Naive thymus-derived CD4-positive, alpha-beta T cell (primary cell): ENCODE measurements at regions not wholly inside any gene's neighbourhood (a gene's known extent, or its start where the extent isn't known, plus 50 kb on each side); places are given as distances from the start of the nearest gene placed in this dataset.
A peak's percentile ranks its signal among the peaks of the same experiment; 100 is the strongest.

Experiments
- ATAC-seq: fragments of 150-1000 bp; cut with Tn5 transposase; 2 replicates; pipeline ENCODE4 v1.10.0; 2021; ENCODE audit warnings: mild to moderate bottlenecking, moderate library complexity
- CTCF ChIA-PET: fragments of 350-600 bp; sonication (Branson Sonifier 250); formaldehyde crosslinking; loops from one replicate; lab custom pipeline; 2021; ENCODE audit warnings: antibody characterized with exemption; lab: Charles Lee
- POLR2A ChIA-PET: fragments of 350-600 bp; sonication (Branson Sonifier 250); formaldehyde crosslinking; loops from one replicate; lab custom pipeline; 2021; ENCODE audit warnings: antibody characterized with exemption, inconsistent platforms; lab: Charles Lee
- DNase-seq, 9 donors: peaks; one replicate each; pipeline versions ENCODE4 v3.0.0 to v3.0.0-alpha.2; 2020 to 2022; ENCODE audit warnings: mixed read lengths in 1 of 9
- H3K27ac ChIP-seq: one replicate; pipeline ENCODE4 v1.7.0; 2013; ENCODE audit warnings: mild to moderate bottlenecking, low read depth, low read length, moderate library complexity
- H3K27me3 ChIP-seq, 2 donors: one replicate each; pipeline ENCODE4 v1.7.0; 2013; ENCODE audit warnings: low read length in 2 of 2, mild to moderate bottlenecking in 2 of 2, moderate library complexity in 2 of 2; ENCODE audit not compliant: control insufficient read depth in 2 of 2, insufficient read depth in 2 of 2
- H3K36me3 ChIP-seq, 3 experiments: 1 replicate in 2 of 3; 2 replicates in 1 of 3; pipeline ENCODE4 v1.7.0; 2013; ENCODE audit warnings: low read length in 3 of 3, mild to moderate bottlenecking in 3 of 3, moderate library complexity in 1 of 3; ENCODE audit not compliant: insufficient read depth in 3 of 3, control insufficient read depth in 2 of 3
- H3K4me1 ChIP-seq, 2 donors: one replicate each; pipeline ENCODE4 v1.7.0; 2013; ENCODE audit warnings: low read length in 2 of 2, mild to moderate bottlenecking in 2 of 2, moderate library complexity in 1 of 2; ENCODE audit not compliant: control insufficient read depth in 2 of 2, insufficient read depth in 2 of 2
- H3K4me3 ChIP-seq: 2 replicates; pipeline ENCODE4 v1.7.0; 2013; ENCODE audit warnings: mild to moderate bottlenecking, low read length
- H3K9me3 ChIP-seq, 3 experiments: 1 replicate in 2 of 3; 2 replicates in 1 of 3; pipeline ENCODE4 v1.7.0; 2013; ENCODE audit warnings: low read length in 3 of 3; ENCODE audit not compliant: control insufficient read depth in 2 of 3
- H3K27ac Mint-ChIP-seq, 9 donors: one replicate each; pipeline ENCODE4 v1.8.0; 2020 to 2022; ENCODE audit warnings: mixed read lengths in 9 of 9, mild to moderate bottlenecking in 8 of 9, moderate library complexity in 5 of 9, inconsistent platforms in 2 of 9
- H3K27me3 Mint-ChIP-seq, 5 donors: one replicate each; pipeline ENCODE4 v1.8.0; 2021 to 2022; ENCODE audit warnings: mixed read lengths in 5 of 5, mild to moderate bottlenecking in 1 of 5
- H3K36me3 Mint-ChIP-seq, 5 donors: one replicate each; pipeline ENCODE4 v1.8.0; 2020 to 2022; ENCODE audit warnings: mixed read lengths in 5 of 5, mild to moderate bottlenecking in 3 of 5, inconsistent platforms in 1 of 5
- H3K4me1 Mint-ChIP-seq, 7 donors: one replicate each; pipeline ENCODE4 v1.8.0; 2020 to 2022; ENCODE audit warnings: mixed read lengths in 7 of 7, mild to moderate bottlenecking in 3 of 7, inconsistent platforms in 1 of 7
- H3K4me3 Mint-ChIP-seq, 10 donors: one replicate each; pipeline ENCODE4 v1.8.0; 2020 to 2022; ENCODE audit warnings: mild to moderate bottlenecking in 10 of 10, mixed read lengths in 10 of 10, moderate library complexity in 6 of 10, inconsistent platforms in 2 of 10
- H3K9me3 Mint-ChIP-seq, 11 donors: one replicate each; pipeline ENCODE4 v1.8.0; 2020 to 2022; ENCODE audit warnings: mixed read lengths in 11 of 11, mild to moderate bottlenecking in 4 of 11, inconsistent platforms in 1 of 11, moderate library complexity in 1 of 11
- intact Hi-C, 2 donors: fragments of 100-400 bp; cut with micrococcal nuclease; formaldehyde crosslinking; loops; one replicate each; pipeline ENCODE4 v1.15.1; 2023

- H3K27ac Mint-ChIP-seq: no peak overlapping the region
- Histone ChIP-seq H3K9me3 (no peaks in the 10 kb centered on the region), H3K4me3 (no peak overlapping the region), H3K4me1 (no peaks in the 10 kb centered on the region), H3K27ac (no peak overlapping the region), H3K36me3 (no peaks in the 10 kb centered on the region), H3K27me3 (no peaks in the 10 kb centered on the region)
- H3K4me1 Mint-ChIP-seq: peaks cover 0 to 2% (median 0%) of the 10 kb centered on the region in 7 donors
- ChIA-PET CTCF (no interaction called here), POLR2A (no interaction called here)
- H3K27me3 Mint-ChIP-seq: peaks cover 0 to 12% (median 3%) of the 10 kb centered on the region in 5 donors
- ATAC-seq (no peak), DNase-seq (no peak)
- peaks cover 0 to 2% (median 0%) of the 10 kb centered on the region in 5 donors for H3K36me3 Mint-ChIP-seq
- H3K9me3 Mint-ChIP-seq: peaks cover 0 to under 1% (median 0%) of the 10 kb centered on the region in 11 donors
- intact Hi-C loops: no loop called here
- no peak overlapping the region for H3K4me3 Mint-ChIP-seq
Measured at GRCh38 chr5:143755966-143756365, 56.0 kb upstream of the HMHB1 start.

GRCh38 chr5:143752165-143752850, 59.7 kb upstream of the HMHB1 start:
- Mint-ChIP-seq H3K36me3 (peaks cover 0 to under 1% (median 0%) of the 10 kb centered on the region in 5 donors), H3K27ac (no peak overlapping the region), H3K4me3 (no peak overlapping the region), H3K27me3 (peaks cover 0 to 18% (median 5%) of the 10 kb centered on the region in 5 donors), H3K9me3 (peaks cover 0 to 3% (median 0%) of the 10 kb centered on the region in 11 donors), H3K4me1 (peaks cover 0 to 2% (median 0%) of the 10 kb centered on the region in 7 donors)
- H3K4me3 ChIP-seq: no peak overlapping the region
- no peak overlapping the region for H3K27ac ChIP-seq
- CTCF ChIA-PET: no interaction called here
- no peaks in the 10 kb centered on the region for H3K4me1 ChIP-seq
- POLR2A ChIA-PET: no interaction called here
- ATAC-seq: no peak
- no peak for DNase-seq
- intact Hi-C loops: no loop called here
- H3K9me3 ChIP-seq: no peaks in the 10 kb centered on the region
- no peaks in the 10 kb centered on the region for H3K27me3 ChIP-seq
- H3K36me3 ChIP-seq: no peaks in the 10 kb centered on the region

- POLR2A ChIA-PET: no interaction called here
- peaks cover 0 to 2% (median 0%) of the 10 kb centered on the region in 7 donors for H3K4me1 Mint-ChIP-seq
- peak overlapping the region in 1 of 9 donors; percentile 48 for H3K27ac Mint-ChIP-seq
Measured at GRCh38 chr5:143751342-143751741, 60.6 kb upstream of the HMHB1 start.

GRCh38 chr5:143749581-143750205, 62.3 kb upstream of the HMHB1 start:
- peaks cover 0 to 18% (median 5%) of the 10 kb centered on the region in 5 donors for H3K27me3 Mint-ChIP-seq
- Histone ChIP-seq H3K9me3 (no peaks in the 10 kb centered on the region), H3K4me3 (no peak overlapping the region), H3K27me3 (no peaks in the 10 kb centered on the region), H3K4me1 (no peaks in the 10 kb centered on the region), H3K36me3 (no peaks in the 10 kb centered on the region), H3K27ac (no peak overlapping the region)
- ChIA-PET CTCF (no interaction called here), POLR2A (no interaction called here)
- H3K36me3 Mint-ChIP-seq: no peaks in the 10 kb centered on the region
- H3K9me3 Mint-ChIP-seq: peaks cover 0 to 3% (median 0%) of the 10 kb centered on the region in 11 donors
- no peak overlapping the region for H3K27ac Mint-ChIP-seq
- no peak for DNase-seq
- peaks cover 0 to 2% (median 0%) of the 10 kb centered on the region in 7 donors for H3K4me1 Mint-ChIP-seq
- no peak for ATAC-seq
- no peak overlapping the region for H3K4me3 Mint-ChIP-seq
- intact Hi-C loops: no loop called here

More at GRCh38 chr5:143751342-143751741, 60.6 kb upstream of the HMHB1 start:
- H3K9me3 ChIP-seq: no peaks in the 10 kb centered on the region
- intact Hi-C loops: no loop called here
- DNase-seq: no peak
- H3K9me3 Mint-ChIP-seq: peaks cover 0 to 3% (median 0%) of the 10 kb centered on the region in 11 donors
- H3K4me3 ChIP-seq: no peak overlapping the region
- H3K27me3 Mint-ChIP-seq: peaks cover 0 to 18% (median 5%) of the 10 kb centered on the region in 5 donors
- H3K36me3 Mint-ChIP-seq: no peaks in the 10 kb centered on the region
- H3K27me3 ChIP-seq: no peaks in the 10 kb centered on the region
- H3K36me3 ChIP-seq: no peaks in the 10 kb centered on the region
- no peak overlapping the region for H3K4me3 Mint-ChIP-seq
- CTCF ChIA-PET: no interaction called here
- H3K27ac ChIP-seq: no peak overlapping the region
- no peaks in the 10 kb centered on the region for H3K4me1 ChIP-seq
- no peak for ATAC-seq

- Histone ChIP-seq H3K27ac (no peak overlapping the region), H3K4me1 (no peaks in the 10 kb centered on the region), H3K36me3 (no peaks in the 10 kb centered on the region), H3K4me3 (no peak overlapping the region), H3K27me3 (no peaks in the 10 kb centered on the region), H3K9me3 (no peaks in the 10 kb centered on the region)
- no peak for DNase-seq
- Mint-ChIP-seq H3K36me3 (no peaks in the 10 kb centered on the region), H3K27ac (no peak overlapping the region), H3K4me3 (no peak overlapping the region), H3K9me3 (peaks cover 0 to 3% (median 0%) of the 10 kb centered on the region in 11 donors), H3K4me1 (no peaks in the 10 kb centered on the region), H3K27me3 (peaks cover 0 to 18% (median 6%) of the 10 kb centered on the region in 5 donors)
- intact Hi-C loops: no loop called here
- POLR2A ChIA-PET: no interaction called here
- no peak for ATAC-seq
- CTCF ChIA-PET: no interaction called here
Measured at GRCh38 chr5:143748516-143748915, 63.4 kb upstream of the HMHB1 start.

GRCh38 chr5:143742951-143743350, 69.0 kb upstream of the HMHB1 start:
- Mint-ChIP-seq H3K9me3 (no peaks in the 10 kb centered on the region), H3K36me3 (no peaks in the 10 kb centered on the region), H3K4me1 (peaks cover 0 to 8% (median 5%) of the 10 kb centered on the region in 7 donors), H3K27ac (no peak overlapping the region), H3K4me3 (no peak overlapping the region), H3K27me3 (peaks cover 0 to 2% (median 0%) of the 10 kb centered on the region in 5 donors)
- no peaks in the 10 kb centered on the region for H3K36me3 ChIP-seq
- no peaks in the 10 kb centered on the region for H3K9me3 ChIP-seq
- ChIA-PET CTCF (no interaction called here), POLR2A (no interaction called here)
- intact Hi-C loops: no loop called here
- no peaks in the 10 kb centered on the region for H3K27me3 ChIP-seq
- ATAC-seq (no peak), DNase-seq (no peak)
- no peak overlapping the region for H3K4me3 ChIP-seq
- H3K4me1 ChIP-seq: no peaks in the 10 kb centered on the region
- H3K27ac ChIP-seq: no peak overlapping the region
